Tibial artery (tissue), 4 donors: ENCODE measurements at regions not wholly inside any gene's neighbourhood (a gene's known extent, or its start where the extent isn't known, plus 50 kb on each side); places are given as distances from the start of the nearest gene placed in this dataset.

Experiments
- DNase-seq, 2 donors: peaks; one replicate each; pipeline ENCODE4 v3.0.0-alpha.2; 2019
- H3K27ac ChIP-seq, 2 donors: fragments of 200-600 bp; sonication (generic) in 1 of 2; 1 replicate in 1 of 2; 2 replicates in 1 of 2; pipeline ENCODE4 v1.5.1; 2018 to 2019; ENCODE audit warnings: mild to moderate bottlenecking in 1 of 2
- H3K27me3 ChIP-seq, 2 donors: fragments of 200-600 bp; sonication (generic) in 1 of 2; one replicate each; pipeline versions ENCODE4 v1.5.1 to v1.6.0; 2016 to 2019
- H3K36me3 ChIP-seq, 3 donors: fragments of 200-600 bp; sonication (generic) in 2 of 3; one replicate each; pipeline ENCODE4 v1.5.1; 2016 to 2019; ENCODE audit warnings: mild to moderate bottlenecking in 2 of 3
- H3K4me1 ChIP-seq, 4 donors: fragments of 200-600 bp; sonication (generic) in 2 of 4; 1 replicate in 3 of 4; 2 replicates in 1 of 4; pipeline ENCODE4 v1.5.1; 2016 to 2019
- H3K4me3 ChIP-seq, 2 donors: fragments of 200-600 bp; sonication (generic) in 1 of 2; 1 replicate in 1 of 2; 2 replicates in 1 of 2; pipeline ENCODE4 v1.5.1; 2018 to 2019; ENCODE audit warnings: mild to moderate bottlenecking in 2 of 2
- H3K9me3 ChIP-seq, 3 donors: fragments of 200-600 bp; sonication (generic) in 1 of 3; one replicate each; pipeline ENCODE4 v1.5.1; 2016 to 2019
- intact Hi-C: fragments of 100-400 bp; cut with DNase I; formaldehyde crosslinking; loops from one replicate; pipeline ENCODE4 v1.15.0; 2023; ENCODE audit warnings: low total_unique reads
- TF ChIP-seq, protein P1 (sequence below), 2 experiments: fragments of 200-600 bp in 1 of 2; fragments of 450-650 bp in 1 of 2; IDR thresholded peaks; one replicate each; pipeline ENCODE4 v1.5.1; 2017 to 2019; ENCODE audit warnings: antibody characterized with exemption in 2 of 2, mild to moderate bottlenecking in 1 of 2, moderate library complexity in 1 of 2

DNA sequence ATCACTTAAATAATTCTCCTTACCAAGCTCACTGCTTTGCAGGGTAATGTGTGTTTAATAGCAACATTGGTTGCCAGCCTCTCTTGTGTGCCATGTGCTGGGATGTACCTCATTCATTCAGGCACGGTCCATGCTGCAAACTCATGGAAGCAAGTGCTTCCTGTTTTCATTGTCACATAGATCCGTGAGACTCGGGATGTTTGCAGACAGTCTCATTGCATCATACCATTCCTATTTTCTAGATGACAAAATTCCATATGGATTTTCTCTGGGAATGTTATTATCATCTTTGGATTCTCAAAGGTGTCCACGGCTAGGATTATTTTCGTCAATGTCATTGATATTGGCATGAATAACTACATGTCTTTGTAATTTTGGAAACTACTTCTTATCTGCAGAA lies 60.0 kb upstream of the HDAC4 start:
- DNase-seq: no peak
- no peaks in the 10 kb centered on the region for H3K36me3 ChIP-seq
- H3K27ac ChIP-seq: no peak overlapping the region
- TF ChIP-seq, protein P1, sequence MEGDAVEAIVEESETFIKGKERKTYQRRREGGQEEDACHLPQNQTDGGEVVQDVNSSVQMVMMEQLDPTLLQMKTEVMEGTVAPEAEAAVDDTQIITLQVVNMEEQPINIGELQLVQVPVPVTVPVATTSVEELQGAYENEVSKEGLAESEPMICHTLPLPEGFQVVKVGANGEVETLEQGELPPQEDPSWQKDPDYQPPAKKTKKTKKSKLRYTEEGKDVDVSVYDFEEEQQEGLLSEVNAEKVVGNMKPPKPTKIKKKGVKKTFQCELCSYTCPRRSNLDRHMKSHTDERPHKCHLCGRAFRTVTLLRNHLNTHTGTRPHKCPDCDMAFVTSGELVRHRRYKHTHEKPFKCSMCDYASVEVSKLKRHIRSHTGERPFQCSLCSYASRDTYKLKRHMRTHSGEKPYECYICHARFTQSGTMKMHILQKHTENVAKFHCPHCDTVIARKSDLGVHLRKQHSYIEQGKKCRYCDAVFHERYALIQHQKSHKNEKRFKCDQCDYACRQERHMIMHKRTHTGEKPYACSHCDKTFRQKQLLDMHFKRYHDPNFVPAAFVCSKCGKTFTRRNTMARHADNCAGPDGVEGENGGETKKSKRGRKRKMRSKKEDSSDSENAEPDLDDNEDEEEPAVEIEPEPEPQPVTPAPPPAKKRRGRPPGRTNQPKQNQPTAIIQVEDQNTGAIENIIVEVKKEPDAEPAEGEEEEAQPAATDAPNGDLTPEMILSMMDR (IDR thresholded peaks at IDR 0.05): no peak
- intact Hi-C loops: no loop called here
- H3K4me1 ChIP-seq: peaks cover 0 to 12% (median 10%) of the 10 kb centered on the region in 4 donors
- no peaks in the 10 kb centered on the region for H3K9me3 ChIP-seq
- H3K4me3 ChIP-seq: no peak overlapping the region
- peaks cover 0 to 3% of the 10 kb centered on the region in 2 donors for H3K27me3 ChIP-seq

DNA sequence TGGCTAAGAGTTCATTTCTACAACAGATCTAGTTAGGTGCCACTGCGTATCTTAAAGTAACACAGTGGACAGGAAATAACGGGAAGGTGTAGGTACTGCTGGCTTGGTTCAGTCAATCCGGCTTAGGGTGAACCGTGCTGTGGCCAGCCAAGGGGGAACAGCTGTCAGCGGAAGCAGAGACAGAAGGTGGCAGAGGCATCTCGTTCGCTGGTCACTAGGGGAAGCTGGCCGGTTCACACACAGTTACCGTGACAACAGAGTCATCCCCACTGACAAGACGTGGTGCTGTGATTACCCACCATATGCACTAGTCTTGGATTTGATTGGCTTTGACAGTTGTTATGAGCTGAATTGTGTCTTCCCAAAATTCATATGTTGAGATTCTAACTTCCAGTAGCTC lies 58.8 kb upstream of the HDAC4 start:
- Histone ChIP-seq H3K4me3 (no peak overlapping the region), H3K27me3 (peaks cover 0 to 3% of the 10 kb centered on the region in 2 donors), H3K36me3 (no peaks in the 10 kb centered on the region), H3K9me3 (peaks cover 0 to 3% (median 0%) of the 10 kb centered on the region in 3 donors), H3K27ac (no peak overlapping the region), H3K4me1 (peaks cover 0 to under 1% (median under 1%) of the 10 kb centered on the region in 4 donors)
- TF ChIP-seq, protein P1 (IDR thresholded peaks at IDR 0.05): no peak
- peak in 1 of 2 donors; percentile 39 for DNase-seq
- intact Hi-C loops: no loop called here

DNA sequence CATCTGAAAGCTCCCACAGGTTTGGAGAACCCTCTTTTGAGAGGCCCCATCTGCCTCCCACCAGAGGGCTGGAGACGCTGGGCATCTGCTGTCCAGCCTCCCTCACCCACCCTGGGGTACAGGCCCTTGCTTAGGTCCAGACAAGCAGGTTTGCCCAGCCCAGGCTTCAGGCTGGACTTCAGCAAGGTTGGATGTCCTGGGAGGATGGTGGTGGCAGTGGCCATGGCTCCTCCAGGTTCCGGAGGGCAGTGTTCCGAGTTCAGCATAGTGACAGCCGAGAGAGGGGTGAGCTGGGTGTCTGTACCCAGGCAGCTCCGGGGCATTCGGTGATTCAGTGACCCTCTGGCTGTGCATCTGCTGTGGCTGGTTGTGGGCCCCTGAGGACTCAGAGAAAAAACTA lies 58.2 kb upstream of the HDAC4 start:
- H3K36me3 ChIP-seq: no peaks in the 10 kb centered on the region
- H3K4me1 ChIP-seq: no peaks in the 10 kb centered on the region
- peaks cover 0 to 3% (median 0%) of the 10 kb centered on the region in 3 donors for H3K9me3 ChIP-seq
- peak in 1 of 2 donors; percentile 45 for DNase-seq
- TF ChIP-seq, protein P1 (IDR thresholded peaks at IDR 0.05): no peak
- intact Hi-C loops: no loop called here
- H3K4me3 ChIP-seq: no peak overlapping the region
- peaks cover 0 to 3% of the 10 kb centered on the region in 2 donors for H3K27me3 ChIP-seq
- no peak overlapping the region for H3K27ac ChIP-seq

DNA sequence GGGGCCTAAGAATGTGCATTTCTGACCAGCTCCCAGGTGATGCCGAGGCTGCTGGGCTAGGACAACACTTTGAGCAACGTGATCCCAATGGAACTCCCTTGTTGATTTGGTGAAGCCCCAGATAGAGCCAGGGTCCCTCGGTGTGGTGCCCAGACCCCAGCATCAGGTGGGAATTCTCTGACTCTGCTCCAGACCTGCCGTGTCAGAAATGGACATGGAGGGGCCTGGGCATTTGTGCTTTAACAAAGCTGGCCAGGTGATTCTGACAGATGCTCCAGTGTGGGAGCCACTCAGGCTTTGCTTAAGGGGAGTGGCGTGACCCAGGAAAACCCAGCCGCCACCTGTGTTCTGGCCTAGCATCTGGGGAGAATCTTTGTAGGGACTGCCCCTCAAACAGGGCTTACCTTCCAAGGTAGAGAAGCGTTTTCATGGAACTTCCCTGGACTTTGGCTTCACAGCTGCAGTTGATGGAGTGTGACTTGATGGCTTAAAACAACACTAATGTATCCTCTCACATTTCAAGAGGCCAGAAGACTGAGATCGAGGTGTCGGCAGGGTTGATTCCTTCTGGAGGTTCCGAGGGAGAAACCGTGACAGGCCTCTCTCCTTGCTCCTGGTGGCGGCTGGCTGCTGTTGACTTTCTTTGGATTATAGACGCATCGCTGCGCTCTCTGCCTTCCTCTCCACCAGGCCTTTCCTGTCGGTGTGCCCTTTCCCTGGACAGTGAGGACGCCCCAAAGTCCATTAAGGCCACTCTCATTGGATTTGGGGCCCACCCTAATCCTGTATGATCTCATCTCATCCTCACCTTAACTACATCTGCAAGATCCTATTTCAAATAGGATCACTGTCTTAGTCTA lies 57.0 kb upstream of the HDAC4 start:
- TF ChIP-seq, protein P1 (IDR thresholded peaks at IDR 0.05): no peak
- Histone ChIP-seq H3K4me3 (no peak overlapping the region), H3K4me1 (no peaks in the 10 kb centered on the region), H3K9me3 (peaks cover 0 to 10% (median 0%) of the 10 kb centered on the region in 3 donors), H3K36me3 (no peaks in the 10 kb centered on the region), H3K27me3 (peaks cover 0 to 3% of the 10 kb centered on the region in 2 donors), H3K27ac (no peak overlapping the region)
- intact Hi-C loops: no loop called here
- DNase-seq: peak in 1 of 2 donors; percentile 13

DNA sequence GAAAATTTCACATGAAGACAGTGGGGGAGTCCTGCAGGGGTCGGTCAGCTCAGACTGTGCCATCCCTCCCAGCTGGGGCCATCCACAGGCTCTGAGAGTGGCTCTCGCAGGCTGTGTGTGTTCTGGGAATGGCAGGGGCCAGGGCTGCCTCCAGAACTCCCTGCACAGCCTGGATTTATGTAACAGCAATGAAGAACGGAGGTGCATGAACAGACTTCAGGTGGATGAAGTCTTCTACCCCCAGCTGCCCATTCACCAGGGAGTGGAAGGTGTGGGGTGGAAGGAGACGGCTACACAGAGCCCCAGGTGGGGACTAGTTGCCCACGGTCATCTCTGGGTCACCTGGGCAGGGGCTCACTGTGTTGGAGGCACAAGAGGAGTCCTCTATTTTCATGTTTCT lies 56.1 kb upstream of the HDAC4 start:
- H3K27me3 ChIP-seq: peaks cover 0 to 3% of the 10 kb centered on the region in 2 donors

More for the DNA sequence above, 56.1 kb upstream of the HDAC4 start:
- H3K4me3 ChIP-seq: no peak overlapping the region
- no peaks in the 10 kb centered on the region for H3K36me3 ChIP-seq
- H3K9me3 ChIP-seq: peaks cover 0 to 15% (median 0%) of the 10 kb centered on the region in 3 donors
- TF ChIP-seq, protein P1 (IDR thresholded peaks at IDR 0.05): no peak
- H3K27ac ChIP-seq: no peak overlapping the region
- intact Hi-C loops: no loop called here
- no peaks in the 10 kb centered on the region for H3K4me1 ChIP-seq
- DNase-seq: peak in 1 of 2 donors; percentile 43
